OCI-LY1 (cell line): ENCODE measurements at regions not wholly inside any gene's neighbourhood (a gene's known extent, or its start where the extent isn't known, plus 50 kb on each side); places are given as distances from the start of the nearest gene placed in this dataset.

Experiments used
- CTCF ChIP-seq: fragments of 200-600 bp; sonication (generic), shearing (Covaris generic); IDR thresholded peaks from 2 replicates; pipeline ENCODE4 v1.5.1; 2017; ENCODE audit warnings: mild to moderate bottlenecking, antibody characterized with exemption, low read length, moderate library complexity, mixed read lengths
- EZH2 ChIP-seq: fragments of 200-600 bp; sonication (generic), shearing (Covaris generic); IDR thresholded peaks from 2 replicates; pipeline ENCODE4 v1.8.0; 2017; ENCODE audit warnings: borderline replicate concordance, mixed run types, mild to moderate bottlenecking, antibody characterized with exemption, low read length, moderate library complexity, mixed read lengths

DNA sequence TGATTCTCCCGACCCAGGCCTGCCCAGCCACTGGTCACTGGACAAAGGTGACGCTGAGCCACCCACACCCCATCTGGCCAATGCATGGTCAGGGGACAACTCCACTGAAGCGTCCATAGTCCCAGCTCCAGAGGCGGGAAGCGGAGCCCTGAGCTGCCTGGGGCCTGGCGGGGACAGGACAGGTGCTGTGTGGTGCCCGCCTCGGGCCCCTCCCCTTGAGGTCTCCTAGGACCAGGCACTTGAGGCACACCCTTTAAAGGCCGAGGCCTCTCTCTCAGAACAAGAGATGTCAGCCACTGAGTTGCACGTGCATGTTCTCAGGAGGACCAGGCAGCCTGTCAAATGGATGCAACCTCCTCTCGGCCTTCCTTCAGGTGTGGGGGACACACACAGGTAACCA lies 52.5 kb upstream of the PPP2R2D start:
- TF ChIP-seq CTCF (no peak), EZH2 (no peak)
